Natural killer cell (primary cell): ENCODE measurements at regions not wholly inside any gene's neighbourhood (a gene's known extent, or its start where the extent isn't known, plus 50 kb on each side); places are given as distances from the start of the nearest gene placed in this dataset.

Experiments
- ATAC-seq, 3 donors: fragments of 150-1000 bp in 2 of 3; fragments of 200-7000 bp in 1 of 3; cut with Tn5 transposase; 1 replicate in 1 of 3; 2 replicates in 2 of 3; pipeline ENCODE4 v1.10.0; 2021; ENCODE audit warnings: mild to moderate bottlenecking in 2 of 3, moderate library complexity in 2 of 3
- DNase-seq, 2 donors: peaks; one replicate each; pipeline versions ENCODE4 v3.0.0 to v3.0.0-alpha.2; 2013 to 2021; ENCODE audit warnings: mixed read lengths in 1 of 2
- H3K27ac ChIP-seq: one replicate; pipeline ENCODE4 v1.5.1; 2013; ENCODE audit warnings: mild to moderate bottlenecking, low read length
- H3K27me3 ChIP-seq: one replicate; pipeline ENCODE4 v1.6.1; 2013; ENCODE audit warnings: low read length; ENCODE audit not compliant: control insufficient read depth, insufficient read depth
- H3K36me3 ChIP-seq: one replicate; pipeline ENCODE4 v1.6.1; 2013; ENCODE audit warnings: low read length; ENCODE audit not compliant: control insufficient read depth, insufficient read depth
- H3K4me1 ChIP-seq: one replicate; pipeline ENCODE4 v1.6.1; 2013; ENCODE audit warnings: low read length; ENCODE audit not compliant: control insufficient read depth, insufficient read depth
- H3K4me3 ChIP-seq: one replicate; pipeline ENCODE4 v1.5.1; 2013; ENCODE audit warnings: low read length
- H3K9me3 ChIP-seq: one replicate; pipeline ENCODE4 v1.6.1; 2013; ENCODE audit warnings: low read length; ENCODE audit not compliant: control insufficient read depth, insufficient read depth
- H3K27ac Mint-ChIP-seq, 2 donors: one replicate each; pipeline ENCODE4 v1.8.0; 2022; ENCODE audit warnings: mild to moderate bottlenecking in 2 of 2, mixed read lengths in 2 of 2, moderate library complexity in 1 of 2
- H3K27me3 Mint-ChIP-seq, 2 donors: one replicate each; pipeline ENCODE4 v1.8.0; 2022; ENCODE audit warnings: low read depth in 2 of 2, mixed read lengths in 2 of 2
- H3K36me3 Mint-ChIP-seq: one replicate; pipeline ENCODE4 v1.8.0; 2022; ENCODE audit warnings: mixed read lengths
- H3K4me1 Mint-ChIP-seq, 2 donors: one replicate each; pipeline ENCODE4 v1.8.0; 2022; ENCODE audit warnings: mixed read lengths in 2 of 2
- H3K4me3 Mint-ChIP-seq: one replicate; pipeline ENCODE4 v1.8.0; 2022; ENCODE audit warnings: mild to moderate bottlenecking, moderate library complexity, mixed read lengths
- H3K9me3 Mint-ChIP-seq, 2 donors: one replicate each; pipeline ENCODE4 v1.8.0; 2022; ENCODE audit warnings: mixed read lengths in 2 of 2
- CTCF ChIP-seq: fragments of 200-600 bp; IDR thresholded peaks from one replicate; pipeline ENCODE4 v1.8.0; 2022; ENCODE audit warnings: antibody characterized with exemption
- WGBS: methylation state at CpG from one replicate; pipeline ENCODE4 v1.1.7; 2013; ENCODE audit warnings: missing lambda C conversion rate; ENCODE audit not compliant: insufficient coverage; 5-methylcytosine and 5-hydroxymethylcytosine counted together
- intact Hi-C: fragments of 100-400 bp; cut with micrococcal nuclease; formaldehyde crosslinking; loops from one replicate; pipeline ENCODE4 v1.14.2; 2022

DNA sequence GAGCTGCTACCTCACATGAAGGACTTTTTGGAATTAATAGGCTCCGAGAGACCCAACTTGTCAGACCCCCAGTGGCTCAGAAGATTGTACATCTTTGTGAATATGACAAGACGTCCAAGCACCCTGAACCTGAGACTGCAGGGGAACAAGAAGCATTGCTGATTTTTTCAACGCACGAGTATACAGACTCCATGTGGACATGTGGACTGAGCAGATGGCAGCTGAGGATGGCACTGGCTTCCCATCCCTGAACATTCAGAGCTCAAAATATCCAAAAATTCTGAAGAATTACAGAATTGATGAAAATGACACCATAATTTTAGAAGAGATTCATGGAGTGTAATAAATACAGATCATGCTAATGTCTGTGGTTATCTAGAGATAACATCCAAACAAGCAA is 254.1 kb downstream of the MZT1 start:
- Histone ChIP-seq H3K36me3 (no peaks in the 10 kb centered on the region), H3K4me1 (no peaks in the 10 kb centered on the region), H3K27ac (no peak overlapping the region), H3K4me3 (no peak overlapping the region), H3K9me3 (no peaks in the 10 kb centered on the region), H3K27me3 (no peaks in the 10 kb centered on the region)
- no peaks in the 10 kb centered on the region for H3K4me1 Mint-ChIP-seq
- H3K4me3 Mint-ChIP-seq: no peak overlapping the region
- peaks cover 14 to 22% of the 10 kb centered on the region in 2 donors for H3K9me3 Mint-ChIP-seq
- ATAC-seq (no peak), DNase-seq (no peak)
- no peak overlapping the region for H3K27ac Mint-ChIP-seq
- H3K27me3 Mint-ChIP-seq: no peaks in the 10 kb centered on the region
- H3K36me3 Mint-ChIP-seq: no peaks in the 10 kb centered on the region
- 86% methylated on average over 4 of the region's 4 CpGs for WGBS
- TF ChIP-seq CTCF: no peak
- intact Hi-C loops: no loop called here

- H3K36me3 Mint-ChIP-seq: no peaks in the 10 kb centered on the region
- H3K4me3 ChIP-seq: no peak overlapping the region
- no peak overlapping the region for H3K27ac Mint-ChIP-seq
- peaks cover 13 to 22% of the 10 kb centered on the region in 2 donors for H3K9me3 Mint-ChIP-seq
- no peaks in the 10 kb centered on the region for H3K27me3 Mint-ChIP-seq
- no peaks in the 10 kb centered on the region for H3K36me3 ChIP-seq
- no peak for ATAC-seq
- H3K27ac ChIP-seq: no peak overlapping the region
- DNase-seq: no peak
- H3K4me3 Mint-ChIP-seq: no peak overlapping the region
- H3K4me1 Mint-ChIP-seq: no peaks in the 10 kb centered on the region
- no peak for TF ChIP-seq CTCF
- no peaks in the 10 kb centered on the region for H3K9me3 ChIP-seq
- H3K4me1 ChIP-seq: no peaks in the 10 kb centered on the region
- intact Hi-C loops: no loop called here
- H3K27me3 ChIP-seq: no peaks in the 10 kb centered on the region
Measured at GRCh38 chr13:72469906-72470305, 257.5 kb downstream of the MZT1 start.

DNA sequence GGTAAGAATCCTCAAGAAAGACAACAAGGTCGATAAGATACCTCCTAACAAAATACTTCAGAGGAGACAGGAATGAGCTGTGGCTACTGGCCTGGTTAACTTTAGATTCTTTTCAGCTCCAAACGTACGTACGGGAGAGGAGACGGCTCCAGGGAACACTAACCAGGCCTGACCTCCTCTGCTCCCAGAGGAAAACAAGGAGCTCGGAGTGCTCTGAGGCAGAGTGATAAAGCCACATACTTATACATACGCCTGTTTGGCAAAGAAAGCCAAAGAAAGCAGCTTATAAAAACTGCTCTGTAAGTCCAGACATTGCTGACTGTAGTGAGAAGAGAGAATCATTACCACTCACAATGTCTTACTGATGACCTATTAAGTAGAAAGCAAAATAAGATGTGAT is 263.9 kb downstream of the MZT1 start:
- Mint-ChIP-seq H3K4me3 (no peak overlapping the region), H3K9me3 (peaks cover 18 to 21% of the 10 kb centered on the region in 2 donors), H3K36me3 (no peaks in the 10 kb centered on the region), H3K27me3 (no peaks in the 10 kb centered on the region), H3K27ac (no peak overlapping the region), H3K4me1 (no peaks in the 10 kb centered on the region)
- Histone ChIP-seq H3K4me1 (no peaks in the 10 kb centered on the region), H3K27ac (no peak overlapping the region), H3K9me3 (no peaks in the 10 kb centered on the region), H3K36me3 (no peaks in the 10 kb centered on the region), H3K4me3 (no peak overlapping the region), H3K27me3 (no peaks in the 10 kb centered on the region)
- TF ChIP-seq CTCF: no peak
- 88% methylated on average over 7 of the region's 7 CpGs for WGBS
- DNase-seq (no peak), ATAC-seq (no peak)
- intact Hi-C loops: no loop called here

GRCh38 chr13:72462726-72463125 is 264.7 kb downstream of the MZT1 start:
- no peaks in the 10 kb centered on the region for H3K27me3 ChIP-seq
- Mint-ChIP-seq H3K4me3 (no peak overlapping the region), H3K27me3 (no peaks in the 10 kb centered on the region), H3K4me1 (no peaks in the 10 kb centered on the region), H3K27ac (no peak overlapping the region), H3K9me3 (peaks cover 15 to 18% of the 10 kb centered on the region in 2 donors), H3K36me3 (no peaks in the 10 kb centered on the region)
- TF ChIP-seq CTCF: no peak
- ATAC-seq (no peak), DNase-seq (no peak)
- H3K27ac ChIP-seq: no peak overlapping the region
- no peak overlapping the region for H3K4me3 ChIP-seq
- H3K4me1 ChIP-seq: no peaks in the 10 kb centered on the region
- intact Hi-C loops: no loop called here
- H3K9me3 ChIP-seq: no peaks in the 10 kb centered on the region
- no peaks in the 10 kb centered on the region for H3K36me3 ChIP-seq
